Cardiac fibroblast (primary cell): ENCODE measurements at regions not wholly inside any gene's neighbourhood (a gene's known extent, or its start where the extent isn't known, plus 50 kb on each side); places are given as distances from the start of the nearest gene placed in this dataset.

Experiments used
- DNase-seq, 2 donors: peaks; one replicate each; pipeline versions ENCODE4 v3.0.0 to v3.0.0-alpha.2; 2010; ENCODE audit warnings: low read depth in 2 of 2
- H3K4me3 ChIP-seq, 2 donors: replicated peaks in 1 of 2; 1 replicate in 1 of 2; 2 replicates in 1 of 2; pipeline ENCODE4 v1.5.1; 2011; ENCODE audit warnings: low read depth in 2 of 2, low read length in 2 of 2, mild to moderate bottlenecking in 2 of 2, moderate library complexity in 1 of 2
- CTCF ChIP-seq: IDR thresholded peaks from one replicate; pipeline ENCODE4 v1.5.1; 2011; ENCODE audit warnings: low read depth, mild to moderate bottlenecking, low read length, inconsistent platforms

- TF ChIP-seq CTCF = no peak
- DNase-seq = no peak
- no peak overlapping the region for H3K4me3 ChIP-seq
Observed at GRCh38 chr5:58239045-58239444, 220.8 kb downstream of the PLK2 start.

- no peak for TF ChIP-seq CTCF
- no peak for DNase-seq
- H3K4me3 ChIP-seq = no peak overlapping the region
Observed at GRCh38 chr5:58236498-58236897, 223.4 kb downstream of the PLK2 start.

GRCh38 chr5:58235299-58235698 is 224.6 kb downstream of the PLK2 start:
- peak; percentile 74 to 82 for DNase-seq
- TF ChIP-seq CTCF = no peak
- H3K4me3 ChIP-seq = no peak overlapping the region

GRCh38 chr5:58232130-58232529 is 227.8 kb downstream of the PLK2 start:
- TF ChIP-seq CTCF = no peak
- H3K4me3 ChIP-seq = no peak overlapping the region
- no peak for DNase-seq

- no peak for TF ChIP-seq CTCF
- no peak for DNase-seq
- H3K4me3 ChIP-seq = no peak overlapping the region
Observed at GRCh38 chr5:58231041-58231440, 228.8 kb downstream of the PLK2 start.

- no peak for TF ChIP-seq CTCF
- no peak for DNase-seq
- H3K4me3 ChIP-seq = no peak overlapping the region
Observed at GRCh38 chr5:58228896-58229295, 231.0 kb downstream of the PLK2 start.

GRCh38 chr5:58227858-58228257 is 232.0 kb downstream of the PLK2 start:
- no peak overlapping the region for H3K4me3 ChIP-seq
- TF ChIP-seq CTCF = no peak
- no peak for DNase-seq
